ENCODE measurements at regions not wholly inside any gene's neighbourhood (a gene's known extent, or its start where the extent isn't known, plus 50 kb on each side); places are given as distances from the start of the nearest gene placed in this dataset.
A peak's percentile ranks its signal among the peaks of the same experiment; 100 is the strongest.

GRCh38 chrX:40267334-40268187 is 169.8 kb upstream of the BCOR start:
- no peak for DNase-seq
- H3K27ac Mint-ChIP-seq, result no peak overlapping the region
- peaks cover 0 to 5% (median 4%) of the 10 kb centered on the region in 3 donors for H3K27me3 Mint-ChIP-seq (ENCODE audit: low read depth in 3 of 3)
- no peaks in the 10 kb centered on the region for H3K36me3 Mint-ChIP-seq
- H3K4me3 Mint-ChIP-seq, result peak overlapping the region in 4 of 5 donors; percentile 5 to 81 (median 48)
- peaks cover under 1 to 3% of the 10 kb centered on the region in 2 donors for H3K4me1 Mint-ChIP-seq
- no peaks in the 10 kb centered on the region for H3K9me3 Mint-ChIP-seq

- peaks cover 3 to 5% (median 4%) of the 10 kb centered on the region in 3 donors for H3K27me3 Mint-ChIP-seq (ENCODE audit: low read depth in 3 of 3)
- H3K27ac Mint-ChIP-seq, result no peak overlapping the region
- H3K4me1 Mint-ChIP-seq, result peaks cover 0 to 3% of the 10 kb centered on the region in 2 donors
- H3K9me3 Mint-ChIP-seq, result no peaks in the 10 kb centered on the region
- H3K36me3 Mint-ChIP-seq, result no peaks in the 10 kb centered on the region
- peak overlapping the region; percentile 73 to 81 (median 79) for H3K4me3 Mint-ChIP-seq
- DNase-seq, result peak; percentile 34 to 47 (median 44)
These were observed 169.0 kb upstream of the BCOR start for GRCh38 chrX:40266490-40267333.

GRCh38 chrX:40265936-40266335 is 168.2 kb upstream of the BCOR start:
- peaks cover 0 to 3% of the 10 kb centered on the region in 2 donors for H3K4me1 Mint-ChIP-seq
- peaks cover 3 to 4% (median 3%) of the 10 kb centered on the region in 3 donors for H3K27me3 Mint-ChIP-seq (ENCODE audit: low read depth in 3 of 3)
- H3K36me3 Mint-ChIP-seq, result no peaks in the 10 kb centered on the region
- no peak for DNase-seq
- H3K27ac Mint-ChIP-seq, result peak overlapping the region in 1 of 6 donors; percentile 78
- H3K4me3 Mint-ChIP-seq, result peak overlapping the region in 4 of 5 donors; percentile 50 to 79 (median 64)
- no peaks in the 10 kb centered on the region for H3K9me3 Mint-ChIP-seq

- no peak for DNase-seq
- H3K4me3 Mint-ChIP-seq, result no peak overlapping the region
- no peaks in the 10 kb centered on the region for H3K9me3 Mint-ChIP-seq
- H3K27ac Mint-ChIP-seq, result no peak overlapping the region
- H3K4me1 Mint-ChIP-seq, result peaks cover 0 to 3% of the 10 kb centered on the region in 2 donors
- H3K27me3 Mint-ChIP-seq (ENCODE audit: low read depth in 3 of 3), result peaks cover 4 to 8% (median 5%) of the 10 kb centered on the region in 3 donors
- no peaks in the 10 kb centered on the region for H3K36me3 Mint-ChIP-seq
These were observed 165.3 kb upstream of the BCOR start for GRCh38 chrX:40263014-40263560.

GRCh38 chrX:40262157-40263013 is 164.6 kb upstream of the BCOR start:
- no peak overlapping the region for H3K27ac Mint-ChIP-seq

GRCh38 chrX:40261833-40262156 is 164.0 kb upstream of the BCOR start:
- Mint-ChIP-seq H3K9me3 (no peaks in the 10 kb centered on the region), H3K36me3 (no peaks in the 10 kb centered on the region), H3K4me1 (no peaks in the 10 kb centered on the region), H3K27ac (no peak overlapping the region), H3K27me3 (ENCODE audit: low read depth in 3 of 3) (peaks cover 4 to 8% (median 5%) of the 10 kb centered on the region in 3 donors), H3K4me3 (no peak overlapping the region)
- DNase-seq, result no peak

More at GRCh38 chrX:40262157-40263013, 164.6 kb upstream of the BCOR start:
- Mint-ChIP-seq H3K27me3 (ENCODE audit: low read depth in 3 of 3) (peaks cover 4 to 8% (median 5%) of the 10 kb centered on the region in 3 donors), H3K9me3 (no peaks in the 10 kb centered on the region), H3K4me1 (no peaks in the 10 kb centered on the region), H3K4me3 (no peak overlapping the region), H3K36me3 (no peaks in the 10 kb centered on the region)
- no peak for DNase-seq

- Mint-ChIP-seq H3K27ac (no peak overlapping the region), H3K36me3 (no peaks in the 10 kb centered on the region), H3K27me3 (ENCODE audit: low read depth in 3 of 3) (peaks cover 2 to 8% (median 5%) of the 10 kb centered on the region in 3 donors), H3K4me3 (no peak overlapping the region), H3K4me1 (no peaks in the 10 kb centered on the region), H3K9me3 (no peaks in the 10 kb centered on the region)
- no peak for DNase-seq
These were observed 162.5 kb upstream of the BCOR start for GRCh38 chrX:40260146-40260747.

- peaks cover 0 to 8% (median 2%) of the 10 kb centered on the region in 3 donors for H3K27me3 Mint-ChIP-seq (ENCODE audit: low read depth in 3 of 3)
- DNase-seq, result no peak
- H3K27ac Mint-ChIP-seq, result no peak overlapping the region
- no peaks in the 10 kb centered on the region for H3K9me3 Mint-ChIP-seq
- H3K4me1 Mint-ChIP-seq, result no peaks in the 10 kb centered on the region
- no peaks in the 10 kb centered on the region for H3K36me3 Mint-ChIP-seq
- no peak overlapping the region for H3K4me3 Mint-ChIP-seq
These were observed 161.2 kb upstream of the BCOR start for GRCh38 chrX:40258909-40259308.

GRCh38 chrX:40253771-40254170 is 156.0 kb upstream of the BCOR start:
- Mint-ChIP-seq H3K36me3 (no peaks in the 10 kb centered on the region), H3K9me3 (no peaks in the 10 kb centered on the region), H3K27ac (no peak overlapping the region), H3K4me3 (no peak overlapping the region), H3K4me1 (no peaks in the 10 kb centered on the region), H3K27me3 (ENCODE audit: low read depth in 3 of 3) (no peaks in the 10 kb centered on the region)
- DNase-seq, result no peak

GRCh38 chrX:40249582-40249981 is 151.8 kb upstream of the BCOR start:
- H3K27me3 Mint-ChIP-seq (ENCODE audit: low read depth in 3 of 3), result peaks cover 0 to 6% (median 1%) of the 10 kb centered on the region in 3 donors
- no peak for DNase-seq
- no peaks in the 10 kb centered on the region for H3K36me3 Mint-ChIP-seq
- H3K27ac Mint-ChIP-seq, result no peak overlapping the region
- no peak overlapping the region for H3K4me3 Mint-ChIP-seq
- peaks cover 8 to 13% of the 10 kb centered on the region in 2 donors for H3K4me1 Mint-ChIP-seq
- H3K9me3 Mint-ChIP-seq, result no peaks in the 10 kb centered on the region

GRCh38 chrX:40248822-40249221 is 151.1 kb upstream of the BCOR start:
- DNase-seq, result no peak
- Mint-ChIP-seq H3K4me3 (no peak overlapping the region), H3K9me3 (no peaks in the 10 kb centered on the region), H3K4me1 (peaks cover 8 to 13% of the 10 kb centered on the region in 2 donors), H3K36me3 (no peaks in the 10 kb centered on the region), H3K27me3 (ENCODE audit: low read depth in 3 of 3) (peaks cover 0 to 8% (median 1%) of the 10 kb centered on the region in 3 donors), H3K27ac (no peak overlapping the region)

GRCh38 chrX:40247848-40248622 is 150.3 kb upstream of the BCOR start:
- Mint-ChIP-seq H3K36me3 (no peaks in the 10 kb centered on the region), H3K27ac (no peak overlapping the region), H3K9me3 (no peaks in the 10 kb centered on the region), H3K4me1 (peaks cover 8 to 13% of the 10 kb centered on the region in 2 donors), H3K4me3 (no peak overlapping the region), H3K27me3 (ENCODE audit: low read depth in 3 of 3) (peaks cover 0 to 8% (median 1%) of the 10 kb centered on the region in 3 donors)
- DNase-seq, result no peak
